ENCODE measurements at regions not wholly inside any gene's neighbourhood (a gene's known extent, or its start where the extent isn't known, plus 50 kb on each side); places are given as distances from the start of the nearest gene placed in this dataset.

DNA sequence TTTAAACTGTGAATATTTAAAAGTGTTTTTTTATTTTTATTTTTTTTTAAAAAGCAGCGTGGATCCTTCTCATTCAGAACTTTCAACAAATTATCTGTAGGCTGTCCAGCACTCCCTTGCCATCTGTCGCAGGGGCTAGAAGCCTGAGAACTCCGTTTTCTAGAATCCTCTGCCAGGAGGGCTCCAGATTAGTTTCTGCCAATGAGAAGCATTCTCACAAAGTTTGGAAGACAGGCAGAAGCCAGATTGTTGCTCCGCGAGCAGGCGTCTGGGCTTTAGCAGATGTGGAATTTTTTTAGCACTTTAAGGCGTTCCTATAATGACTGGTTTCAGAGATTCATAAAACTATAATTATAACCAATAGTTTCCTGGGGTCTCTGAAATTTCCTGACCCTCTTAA is 220.9 kb upstream of the KIAA1217 start:
- intact Hi-C loops (cut with micrococcal nuclease; ENCODE audit: unreplicated experiment): no loop called here
- CTCF ChIA-PET (ENCODE audit: unreplicated experiment): no interaction called here

GRCh38 chr10:23994459-23995046 is 214.4 kb upstream of the KIAA1217 start:
- Histone ChIP-seq H3K9me3 (ENCODE audit: low read length) (no peaks in the 10 kb centered on the region), H3K27ac (ENCODE audit: low read depth, low read length, poor library complexity, severe bottlenecking) (no peak overlapping the region), H3K79me2 (ENCODE audit: insufficient read depth, low read depth, low read length) (no peaks in the 10 kb centered on the region), H3K4me3 (ENCODE audit: low read depth, low read length, poor library complexity, severe bottlenecking) (no peak overlapping the region), H4K20me1 (ENCODE audit: insufficient read depth, low read length) (no peaks in the 10 kb centered on the region), H3K9me2 (ENCODE audit: insufficient read depth, low read length) (no peaks in the 10 kb centered on the region), H3K36me3 (ENCODE audit: insufficient read depth, low read length) (no peaks in the 10 kb centered on the region), H3K4me2 (ENCODE audit: low read length) (no peak overlapping the region), H2AFZ (ENCODE audit: low read length) (no peak overlapping the region), H3K4me1 (ENCODE audit: insufficient read depth, low read length, poor library complexity, severe bottlenecking) (no peaks in the 10 kb centered on the region)
- ChIA-PET POLR2A (interaction anchor here (1.5 kb wide), 1 partner anchor 153 kb away, joined by 3 read pairs; no protein-coding TSS in a partner anchor), CTCF (ENCODE audit: unreplicated experiment) (no interaction called here)
- peak; percentile 34 for DNase-seq (ENCODE audit: low spot score)
- TF ChIP-seq CTCF (conservative IDR thresholded peaks at IDR 0.05; ENCODE audit: low read length) (peak; percentile 87), EZH2phosphoT487 (IDR thresholded peaks at IDR 0.05; ENCODE audit: borderline replicate concordance, low read depth, low read length) (no peak)
- intact Hi-C loops (cut with micrococcal nuclease; ENCODE audit: unreplicated experiment): loop anchor here (2.0 to 10.0 kb wide), 3 partner anchors 200 to 562 kb away; no protein-coding TSS in a partner anchor
- BruUV-seq (replicated peaks): no TSS peak

More for the DNA sequence above, 220.9 kb upstream of the KIAA1217 start:
- Histone ChIP-seq H3K9me3 (ENCODE audit: low read length) (no peaks in the 10 kb centered on the region), H2AFZ (ENCODE audit: low read length) (no peak overlapping the region), H3K9me2 (ENCODE audit: insufficient read depth, low read length) (no peaks in the 10 kb centered on the region), H3K4me1 (ENCODE audit: insufficient read depth, low read length, poor library complexity, severe bottlenecking) (no peaks in the 10 kb centered on the region), H4K20me1 (ENCODE audit: insufficient read depth, low read length) (no peaks in the 10 kb centered on the region), H3K4me2 (ENCODE audit: low read length) (no peak overlapping the region), H3K27ac (ENCODE audit: low read depth, low read length, poor library complexity, severe bottlenecking) (no peak overlapping the region), H3K36me3 (ENCODE audit: insufficient read depth, low read length) (no peaks in the 10 kb centered on the region), H3K4me3 (ENCODE audit: low read depth, low read length, poor library complexity, severe bottlenecking) (no peak overlapping the region), H3K79me2 (ENCODE audit: insufficient read depth, low read depth, low read length) (no peaks in the 10 kb centered on the region)
- no peak for DNase-seq (ENCODE audit: low spot score)
- POLR2A ChIA-PET: no interaction called here
- BruUV-seq (replicated peaks): no TSS peak
- no peak for TF ChIP-seq CTCF (conservative IDR thresholded peaks at IDR 0.05; ENCODE audit: low read length)
- TF ChIP-seq EZH2phosphoT487 (IDR thresholded peaks at IDR 0.05; ENCODE audit: borderline replicate concordance, low read depth, low read length): no peak

GRCh38 chr10:23999445-23999844 is 209.5 kb upstream of the KIAA1217 start:
- no peaks in the 10 kb centered on the region for H3K36me3 ChIP-seq (ENCODE audit: insufficient read depth, low read length)
- intact Hi-C loops (cut with micrococcal nuclease; ENCODE audit: unreplicated experiment): loop anchor here (10.0 kb wide), 1 partner anchor 505 kb away; no protein-coding TSS in a partner anchor
- no peak overlapping the region for H2AFZ ChIP-seq (ENCODE audit: low read length)
- no peaks in the 10 kb centered on the region for H3K4me1 ChIP-seq (ENCODE audit: insufficient read depth, low read length, poor library complexity, severe bottlenecking)
- DNase-seq (ENCODE audit: low spot score): no peak
- no peak overlapping the region for H3K27ac ChIP-seq (ENCODE audit: low read depth, low read length, poor library complexity, severe bottlenecking)
- ChIA-PET CTCF (ENCODE audit: unreplicated experiment) (no interaction called here), POLR2A (no interaction called here)
- no peak overlapping the region for H3K4me2 ChIP-seq (ENCODE audit: low read length)
- H4K20me1 ChIP-seq (ENCODE audit: insufficient read depth, low read length): no peaks in the 10 kb centered on the region
- no peak for TF ChIP-seq EZH2phosphoT487 (IDR thresholded peaks at IDR 0.05; ENCODE audit: borderline replicate concordance, low read depth, low read length)
- TF ChIP-seq CTCF (conservative IDR thresholded peaks at IDR 0.05; ENCODE audit: low read length): no peak
- no peaks in the 10 kb centered on the region for H3K9me3 ChIP-seq (ENCODE audit: low read length)
- no peaks in the 10 kb centered on the region for H3K79me2 ChIP-seq (ENCODE audit: insufficient read depth, low read depth, low read length)
- no peaks in the 10 kb centered on the region for H3K9me2 ChIP-seq (ENCODE audit: insufficient read depth, low read length)
- BruUV-seq (replicated peaks): no TSS peak
- no peak overlapping the region for H3K4me3 ChIP-seq (ENCODE audit: low read depth, low read length, poor library complexity, severe bottlenecking)

Measured in OCI-LY7 (cell line).